ENCODE measurements at regions not wholly inside any gene's neighbourhood (a gene's known extent, or its start where the extent isn't known, plus 50 kb on each side); places are given as distances from the start of the nearest gene placed in this dataset.
A peak's percentile ranks its signal among the peaks of the same experiment; 100 is the strongest.

- intact Hi-C loops (cut with DNase I): loop anchor here in 1 of 2 donors (10.0 kb wide), 1 partner anchor 716 kb away; no protein-coding TSS in a partner anchor
- H3K9me3 ChIP-seq: no peaks in the 10 kb centered on the region
- no peaks in the 10 kb centered on the region for H3K36me3 ChIP-seq (ENCODE audit: insufficient read depth in 1 of 2, low read depth in 1 of 2)
- H3K27ac ChIP-seq: no peak overlapping the region
- peak in 1 of 2 donors; percentile 20 for DNase-seq
- peaks cover 0 to 13% (median 3%) of the 10 kb centered on the region in 3 donors for H3K27me3 ChIP-seq (ENCODE audit: insufficient read depth in 3 of 3, low read length in 2 of 3)
- WGBS, 3 donors: 78 to 81% (median 78%) methylated on average over 9 of the region's 9 CpGs
- no peak for TF ChIP-seq CTCF (IDR thresholded peaks at IDR 0.05)
- no peaks in the 10 kb centered on the region for H3K4me1 ChIP-seq
- ATAC-seq: no peak
- no peak overlapping the region for H3K4me3 ChIP-seq
Observed at GRCh38 chr22:48588878-48589450, 1238.7 kb downstream of the BRD1 start.

DNA sequence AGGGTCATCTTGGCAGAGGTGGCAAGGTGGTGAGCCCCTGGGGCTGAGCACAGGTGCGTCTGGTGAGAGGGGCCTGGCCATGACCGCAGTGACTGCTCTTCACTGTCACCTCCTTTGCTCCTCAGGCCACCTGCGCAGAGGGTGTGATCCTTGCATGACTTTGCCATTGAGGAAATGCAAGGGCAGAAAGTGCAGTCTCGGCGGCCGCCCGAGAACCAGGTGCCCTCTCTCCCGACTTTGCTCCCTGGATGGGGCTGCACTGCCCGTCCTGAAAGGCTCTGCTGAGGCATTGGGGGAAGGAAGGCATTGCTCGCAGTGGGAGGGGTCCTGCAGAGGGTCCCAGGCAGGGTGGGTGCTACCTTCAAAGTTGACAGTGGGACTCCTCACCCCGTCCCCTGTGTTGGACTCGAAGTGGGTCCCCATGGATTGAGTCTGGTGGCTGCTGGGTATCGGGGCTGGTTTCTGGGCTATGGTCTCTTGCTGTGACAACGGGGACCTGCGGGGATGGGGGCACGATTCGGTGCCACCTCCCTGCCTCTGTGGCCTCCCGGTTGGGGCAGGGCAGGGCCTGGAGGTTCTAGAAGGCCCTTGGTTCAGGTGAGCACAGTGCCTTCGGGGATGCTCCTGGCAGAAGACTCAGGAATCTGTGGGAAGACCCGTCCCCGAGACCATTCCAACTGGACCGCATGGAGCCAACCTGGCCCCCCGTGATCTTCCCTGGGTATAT, 1239.4 kb downstream of the BRD1 start:
- TF ChIP-seq CTCF (IDR thresholded peaks at IDR 0.05): no peak
- ATAC-seq (no peak), DNase-seq (peak in 1 of 2 donors; percentile 39)
- intact Hi-C loops (cut with DNase I): loop anchor here in 1 of 2 donors (10.0 kb wide), 1 partner anchor 716 kb away; no protein-coding TSS in a partner anchor
- Histone ChIP-seq H3K4me3 (no peak overlapping the region), H3K36me3 (ENCODE audit: insufficient read depth in 1 of 2, low read depth in 1 of 2) (no peaks in the 10 kb centered on the region), H3K9me3 (no peaks in the 10 kb centered on the region), H3K27ac (no peak overlapping the region), H3K27me3 (ENCODE audit: insufficient read depth in 3 of 3, low read length in 2 of 3) (peaks cover 0 to 13% (median 5%) of the 10 kb centered on the region in 3 donors), H3K4me1 (no peaks in the 10 kb centered on the region)
- WGBS, 3 donors: 89 to 92% (median 90%) methylated on average over 23 of the region's 23 CpGs

DNA sequence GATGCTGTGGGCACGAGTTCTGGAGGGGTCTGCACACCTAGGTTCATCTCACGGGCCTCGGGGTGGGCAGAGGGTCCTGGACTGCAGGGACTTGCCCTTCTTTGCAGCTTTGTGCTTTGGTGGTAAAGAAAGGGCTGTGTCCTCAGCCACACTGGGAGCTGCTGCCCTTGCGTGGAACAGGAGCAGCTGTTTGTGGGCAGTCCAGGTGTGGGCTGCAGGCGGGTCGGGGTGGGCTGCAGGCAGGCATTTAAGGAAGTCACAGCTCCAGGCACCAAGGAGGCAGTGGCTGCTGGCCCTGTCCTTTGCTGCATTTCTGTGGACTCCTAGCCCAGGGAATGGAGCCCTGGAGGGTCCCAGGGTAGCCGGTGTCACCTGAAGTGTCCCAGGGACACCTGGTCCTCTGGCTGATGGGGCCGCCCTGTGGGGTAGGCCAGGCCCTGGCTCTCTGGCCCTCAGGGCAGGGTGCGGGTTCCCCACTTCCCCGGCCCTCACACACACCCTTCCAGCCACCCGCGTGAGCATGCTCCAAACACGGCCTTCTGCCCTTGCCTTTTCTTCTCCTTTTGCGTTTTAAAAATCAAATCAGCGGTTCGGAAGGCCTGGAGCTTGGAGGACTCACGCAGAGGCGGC, 1240.3 kb downstream of the BRD1 start:
- Histone ChIP-seq H3K27me3 (ENCODE audit: insufficient read depth in 3 of 3, low read length in 2 of 3) (peaks cover 0 to 13% (median 5%) of the 10 kb centered on the region in 3 donors), H3K36me3 (ENCODE audit: insufficient read depth in 1 of 2, low read depth in 1 of 2) (no peaks in the 10 kb centered on the region), H3K4me1 (no peaks in the 10 kb centered on the region), H3K9me3 (no peaks in the 10 kb centered on the region), H3K4me3 (no peak overlapping the region), H3K27ac (no peak overlapping the region)
- whole genome bisulfite sequencing, 3 donors: 83 to 87% (median 84%) methylated on average over 17 to 18 of the region's 18 CpGs
- intact Hi-C loops (cut with DNase I): loop anchor here in 1 of 2 donors (10.0 kb wide), 1 partner anchor 717 kb away; no protein-coding TSS in a partner anchor
- no peak for TF ChIP-seq CTCF (IDR thresholded peaks at IDR 0.05)
- peak in 1 of 2 donors; percentile 23 for DNase-seq
- no peak for ATAC-seq

DNA sequence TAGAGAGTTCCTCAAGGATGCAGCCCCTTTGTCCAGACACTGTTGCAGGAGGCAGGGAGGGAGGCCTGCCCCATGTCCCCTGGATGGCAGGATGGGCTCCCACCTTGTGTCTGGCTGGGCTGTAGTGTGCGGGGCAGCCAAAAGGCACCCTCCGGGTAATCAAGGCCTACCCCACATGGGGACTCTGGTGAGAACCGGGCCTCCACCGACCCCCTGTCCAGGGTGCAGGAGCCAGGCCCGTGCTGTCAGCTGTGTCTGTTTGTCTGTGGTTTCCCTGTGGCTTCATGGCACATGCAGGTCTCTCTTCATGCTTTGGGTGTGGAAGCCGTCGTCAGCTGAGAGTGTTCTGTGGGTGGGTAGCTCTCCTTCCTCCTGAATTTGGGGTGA, 1240.9 kb downstream of the BRD1 start:
- no peak overlapping the region for H3K4me3 ChIP-seq
- ATAC-seq: no peak
- no peak for TF ChIP-seq CTCF (IDR thresholded peaks at IDR 0.05)
- no peaks in the 10 kb centered on the region for H3K9me3 ChIP-seq
- intact Hi-C loops (cut with DNase I): loop anchor here in 1 of 2 donors (10.0 kb wide), 1 partner anchor 718 kb away; no protein-coding TSS in a partner anchor
- 83 to 89% (median 84%) methylated on average over 7 of the region's 7 CpGs for WGBS, 3 donors
- H3K27me3 ChIP-seq (ENCODE audit: insufficient read depth in 3 of 3, low read length in 2 of 3): peaks cover 0 to 13% (median 5%) of the 10 kb centered on the region in 3 donors
- H3K4me1 ChIP-seq: no peaks in the 10 kb centered on the region
- H3K36me3 ChIP-seq (ENCODE audit: insufficient read depth in 1 of 2, low read depth in 1 of 2): no peaks in the 10 kb centered on the region
- peak in 1 of 2 donors; percentile 28 for DNase-seq
- H3K27ac ChIP-seq: no peak overlapping the region

Data from psoas muscle (tissue), 7 donors.